ENCODE measurements at regions not wholly inside any gene's neighbourhood (a gene's known extent, or its start where the extent isn't known, plus 50 kb on each side); places are given as distances from the start of the nearest gene placed in this dataset.

DNA sequence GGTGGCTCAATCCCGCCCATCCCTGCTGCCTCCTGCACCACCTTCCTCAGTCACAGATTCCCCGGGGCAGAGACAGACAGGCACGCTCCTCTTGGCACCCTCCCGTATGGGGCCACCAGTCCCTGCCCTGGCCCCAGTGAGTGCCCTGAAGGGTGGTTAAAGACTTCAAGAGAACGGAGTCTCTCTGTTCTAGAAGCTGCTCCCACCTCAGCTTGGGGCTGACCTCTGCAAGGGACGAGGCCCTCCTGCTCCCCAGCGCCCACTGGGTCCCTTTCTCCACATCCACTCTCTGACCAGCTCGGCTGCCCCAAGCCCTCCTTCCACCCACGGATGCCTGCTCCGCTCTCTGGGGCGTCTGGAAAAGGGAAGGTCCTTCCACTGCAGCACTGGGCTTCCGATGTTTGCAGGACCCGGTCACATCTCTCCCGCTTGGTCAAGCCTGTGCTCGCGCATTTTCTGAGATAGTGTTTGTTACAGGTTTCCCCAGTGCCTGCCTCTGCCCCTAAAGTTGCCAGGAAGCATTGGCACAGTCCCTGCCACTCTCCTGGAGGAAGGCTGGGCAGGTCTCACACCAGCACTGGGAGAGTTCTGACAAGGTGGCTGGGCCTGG, 1487.9 kb downstream of the TBC1D22A start:
- Histone ChIP-seq H3K4me3 (ENCODE audit: low read length in 2 of 2) (no peak overlapping the region), H3K27ac (ENCODE audit: low read length) (no peak overlapping the region), H3K36me3 (ENCODE audit: control insufficient read depth in 2 of 2, insufficient read depth in 2 of 2, low read length in 2 of 2) (no peaks in the 10 kb centered on the region), H3K27me3 (ENCODE audit: control insufficient read depth in 1 of 2, insufficient read depth in 2 of 2, low read length in 2 of 2) (peaks cover 4 to 6% of the 10 kb centered on the region in 2 donors), H3K4me1 (ENCODE audit: control insufficient read depth, insufficient read depth, low read length) (no peaks in the 10 kb centered on the region), H3K9ac (ENCODE audit: low read length in 2 of 2) (no peak overlapping the region), H3K9me3 (ENCODE audit: control insufficient read depth in 2 of 2, low read length in 2 of 2) (no peaks in the 10 kb centered on the region)

DNA sequence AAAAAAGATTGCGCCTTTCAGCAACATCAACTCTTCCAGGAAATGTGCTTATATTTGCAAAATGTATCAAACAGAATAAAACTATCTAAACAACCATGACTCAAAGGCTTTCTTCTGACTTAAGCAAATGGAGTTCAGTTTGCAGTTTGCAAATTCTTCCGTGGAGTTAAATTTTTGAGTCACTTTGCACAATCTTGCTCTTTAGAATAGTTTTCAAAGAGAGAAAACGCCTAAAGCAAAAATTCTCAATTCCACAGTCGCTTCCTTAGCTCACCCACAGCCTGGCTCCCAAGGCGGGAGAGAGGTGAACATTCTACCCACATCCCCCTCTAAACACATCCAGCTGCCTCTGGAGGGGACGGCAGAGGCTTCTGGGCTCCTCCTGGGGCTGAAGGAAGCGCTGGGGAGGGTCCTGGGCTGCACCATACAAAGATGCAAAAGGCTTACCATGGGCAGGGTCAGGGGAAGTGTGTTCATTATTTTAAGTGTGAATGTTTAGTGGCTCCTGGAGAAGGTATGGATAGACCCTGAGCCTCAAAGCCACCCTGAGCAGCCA, 1487.3 kb downstream of the TBC1D22A start:
- Histone ChIP-seq H3K4me1 (ENCODE audit: control insufficient read depth, insufficient read depth, low read length) (no peaks in the 10 kb centered on the region), H3K27me3 (ENCODE audit: control insufficient read depth in 1 of 2, insufficient read depth in 2 of 2, low read length in 2 of 2) (peaks cover 6% of the 10 kb centered on the region in 2 donors), H3K27ac (ENCODE audit: low read length) (no peak overlapping the region), H3K9ac (ENCODE audit: low read length in 2 of 2) (no peak overlapping the region), H3K9me3 (ENCODE audit: control insufficient read depth in 2 of 2, low read length in 2 of 2) (no peaks in the 10 kb centered on the region), H3K4me3 (ENCODE audit: low read length in 2 of 2) (no peak overlapping the region), H3K36me3 (ENCODE audit: control insufficient read depth in 2 of 2, insufficient read depth in 2 of 2, low read length in 2 of 2) (no peaks in the 10 kb centered on the region)

DNA sequence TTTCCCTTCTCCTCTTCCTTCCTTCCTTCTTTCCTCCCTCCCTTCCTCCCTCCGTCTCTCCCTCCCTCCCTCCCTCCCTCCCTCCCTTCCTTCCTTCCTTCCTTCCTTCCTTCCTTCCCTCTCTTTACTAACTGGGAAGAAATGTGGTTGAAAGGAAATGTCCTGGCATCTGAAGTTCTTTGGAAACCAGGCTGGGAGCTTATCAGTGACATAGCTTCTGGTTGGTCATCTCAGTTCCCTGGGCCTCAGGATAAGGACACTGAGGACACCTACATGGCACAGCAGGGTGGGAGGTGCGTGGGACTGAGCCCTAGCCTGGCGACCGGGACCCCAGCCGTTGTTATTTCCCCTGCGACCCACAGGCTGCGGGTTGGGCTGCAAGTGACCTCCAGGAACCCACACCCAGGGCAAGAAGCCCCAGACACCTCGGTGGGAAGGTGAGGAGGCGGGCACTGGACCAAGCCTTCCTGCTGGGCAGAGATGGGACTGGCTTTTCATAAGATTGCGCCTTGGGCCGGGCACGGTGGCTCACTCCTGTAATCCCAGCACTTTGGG, 1486.5 kb downstream of the TBC1D22A start:
- Histone ChIP-seq H3K4me1 (ENCODE audit: control insufficient read depth, insufficient read depth, low read length) (no peaks in the 10 kb centered on the region), H3K27ac (ENCODE audit: low read length) (no peak overlapping the region), H3K9me3 (ENCODE audit: control insufficient read depth in 2 of 2, low read length in 2 of 2) (no peaks in the 10 kb centered on the region), H3K4me3 (ENCODE audit: low read length in 2 of 2) (no peak overlapping the region), H3K27me3 (ENCODE audit: control insufficient read depth in 1 of 2, insufficient read depth in 2 of 2, low read length in 2 of 2) (peaks cover 4 to 6% of the 10 kb centered on the region in 2 donors), H3K36me3 (ENCODE audit: control insufficient read depth in 2 of 2, insufficient read depth in 2 of 2, low read length in 2 of 2) (no peaks in the 10 kb centered on the region), H3K9ac (ENCODE audit: low read length in 2 of 2) (no peak overlapping the region)

DNA sequence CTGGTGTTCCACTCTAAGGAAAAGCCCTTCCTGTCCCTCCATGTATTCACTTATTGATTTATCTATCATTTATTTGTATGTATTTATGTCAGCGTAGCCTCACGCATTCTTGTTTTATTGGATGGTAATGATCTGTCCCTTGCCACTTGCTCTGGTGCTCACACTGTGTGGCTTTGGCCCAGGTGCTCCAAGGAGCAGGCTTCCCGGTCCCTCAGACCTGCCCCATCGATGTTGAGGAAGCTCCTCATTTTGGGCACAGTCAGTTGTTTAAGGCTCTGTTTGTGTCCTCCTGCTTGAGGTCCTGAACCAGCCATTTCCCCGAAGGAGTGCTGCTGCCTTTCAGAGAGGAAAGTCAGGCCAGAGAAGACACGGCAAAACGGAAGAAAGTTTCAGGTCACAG, 1485.4 kb downstream of the TBC1D22A start:
- Histone ChIP-seq H3K27me3 (ENCODE audit: control insufficient read depth in 1 of 2, insufficient read depth in 2 of 2, low read length in 2 of 2) (peaks cover 2 to 3% of the 10 kb centered on the region in 2 donors), H3K9me3 (ENCODE audit: control insufficient read depth in 2 of 2, low read length in 2 of 2) (peaks cover 0 to 3% of the 10 kb centered on the region in 2 donors), H3K27ac (ENCODE audit: low read length) (no peak overlapping the region), H3K36me3 (ENCODE audit: control insufficient read depth in 2 of 2, insufficient read depth in 2 of 2, low read length in 2 of 2) (no peaks in the 10 kb centered on the region), H3K4me3 (ENCODE audit: low read length in 2 of 2) (no peak overlapping the region), H3K9ac (ENCODE audit: low read length in 2 of 2) (no peak overlapping the region), H3K4me1 (ENCODE audit: control insufficient read depth, insufficient read depth, low read length) (no peaks in the 10 kb centered on the region)

DNA sequence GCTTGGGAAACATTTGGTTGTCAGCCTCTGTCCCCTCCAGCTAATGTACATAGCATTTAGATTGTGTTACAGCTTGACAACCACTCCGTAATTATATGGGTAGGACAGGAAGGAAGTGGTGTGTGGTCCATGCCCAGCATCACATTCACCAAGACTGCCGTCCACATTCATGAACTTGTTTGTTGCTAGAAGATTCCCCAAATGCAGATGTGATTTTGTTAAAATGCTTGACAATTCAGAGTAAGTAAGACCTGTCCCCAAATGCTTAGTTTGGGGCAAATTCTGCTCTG, 1482.7 kb downstream of the TBC1D22A start:
- peaks cover 3 to 4% of the 10 kb centered on the region in 2 donors for H3K27me3 ChIP-seq (ENCODE audit: control insufficient read depth in 1 of 2, insufficient read depth in 2 of 2, low read length in 2 of 2)
- no peaks in the 10 kb centered on the region for H3K4me1 ChIP-seq (ENCODE audit: control insufficient read depth, insufficient read depth, low read length)
- peaks cover 0 to 3% of the 10 kb centered on the region in 2 donors for H3K9me3 ChIP-seq (ENCODE audit: control insufficient read depth in 2 of 2, low read length in 2 of 2)
- no peaks in the 10 kb centered on the region for H3K36me3 ChIP-seq (ENCODE audit: control insufficient read depth in 2 of 2, insufficient read depth in 2 of 2, low read length in 2 of 2)
- H3K27ac ChIP-seq (ENCODE audit: low read length), result no peak overlapping the region
- no peak overlapping the region for H3K9ac ChIP-seq (ENCODE audit: low read length in 2 of 2)
- no peak overlapping the region for H3K4me3 ChIP-seq (ENCODE audit: low read length in 2 of 2)

DNA sequence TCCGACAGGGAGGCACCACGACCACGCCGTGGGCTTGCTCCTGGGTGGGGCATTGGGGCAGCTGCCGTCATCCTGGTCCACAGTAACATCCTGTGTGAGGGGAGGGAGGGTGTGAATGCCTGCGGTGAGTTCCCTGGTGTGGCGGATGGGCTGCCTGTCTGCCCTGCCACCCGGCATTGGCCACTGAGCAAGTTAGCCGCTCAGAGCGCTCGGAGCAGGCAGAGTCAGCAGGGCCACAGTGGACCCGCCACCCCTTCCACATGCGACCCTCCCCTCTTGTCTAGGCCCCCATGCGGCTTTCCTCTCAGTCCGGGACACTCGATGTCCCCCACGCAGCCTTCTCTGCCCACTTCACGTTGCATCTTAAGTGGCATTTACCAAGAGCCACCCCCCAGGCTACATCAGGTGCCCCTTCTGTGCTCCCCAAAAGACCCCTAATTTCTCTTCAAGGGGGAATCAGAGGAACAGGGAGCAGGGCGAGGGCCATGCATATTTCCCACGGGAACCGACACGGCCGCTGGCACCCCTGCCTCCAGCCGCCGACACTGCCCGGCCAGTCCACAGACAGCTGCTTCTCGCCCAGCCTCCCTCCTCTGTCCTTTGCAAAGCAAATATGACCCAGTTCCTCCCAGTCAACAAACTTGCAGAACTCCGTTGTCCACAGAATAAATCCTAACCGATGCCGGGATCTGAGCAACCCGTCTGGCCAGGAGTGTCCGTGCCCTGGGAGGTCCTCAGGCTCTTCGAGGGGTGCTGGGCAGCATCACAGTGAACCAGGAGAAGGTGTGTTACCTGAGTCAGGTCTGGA, 1482.1 kb downstream of the TBC1D22A start:
- Histone ChIP-seq H3K9me3 (ENCODE audit: control insufficient read depth in 2 of 2, low read length in 2 of 2) (peaks cover 0 to 3% of the 10 kb centered on the region in 2 donors), H3K27me3 (ENCODE audit: control insufficient read depth in 1 of 2, insufficient read depth in 2 of 2, low read length in 2 of 2) (peaks cover 3 to 4% of the 10 kb centered on the region in 2 donors), H3K27ac (ENCODE audit: low read length) (no peak overlapping the region), H3K36me3 (ENCODE audit: control insufficient read depth in 2 of 2, insufficient read depth in 2 of 2, low read length in 2 of 2) (no peaks in the 10 kb centered on the region), H3K4me1 (ENCODE audit: control insufficient read depth, insufficient read depth, low read length) (no peaks in the 10 kb centered on the region), H3K4me3 (ENCODE audit: low read length in 2 of 2) (no peak overlapping the region), H3K9ac (ENCODE audit: low read length in 2 of 2) (no peak overlapping the region)

DNA sequence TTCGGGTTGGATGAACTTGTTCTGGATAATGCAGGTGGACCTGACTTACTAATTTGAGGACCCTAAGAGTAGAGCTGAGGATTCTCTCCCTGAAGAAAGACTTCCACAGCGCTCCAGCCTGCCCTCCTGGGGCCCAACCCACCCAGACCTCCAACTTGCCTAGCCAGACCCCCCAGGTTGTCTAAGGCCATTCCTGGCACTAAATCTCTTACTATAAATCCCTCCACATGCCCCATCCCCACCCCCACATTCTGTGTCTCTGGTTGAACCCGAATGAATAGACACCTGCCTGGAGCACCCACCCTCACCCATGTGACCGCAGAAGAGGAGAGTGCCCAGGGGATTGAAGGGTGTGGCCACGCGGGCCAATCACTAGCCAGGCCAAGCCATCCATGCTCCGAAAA, 1480.0 kb downstream of the TBC1D22A start:
- peaks cover 0 to 3% of the 10 kb centered on the region in 2 donors for H3K9me3 ChIP-seq (ENCODE audit: control insufficient read depth in 2 of 2, low read length in 2 of 2)
- no peaks in the 10 kb centered on the region for H3K4me1 ChIP-seq (ENCODE audit: control insufficient read depth, insufficient read depth, low read length)
- H3K36me3 ChIP-seq (ENCODE audit: control insufficient read depth in 2 of 2, insufficient read depth in 2 of 2, low read length in 2 of 2), result no peaks in the 10 kb centered on the region
- H3K27ac ChIP-seq (ENCODE audit: low read length), result no peak overlapping the region
- H3K4me3 ChIP-seq (ENCODE audit: low read length in 2 of 2), result no peak overlapping the region
- H3K9ac ChIP-seq (ENCODE audit: low read length in 2 of 2), result no peak overlapping the region
- peaks cover 3 to 4% of the 10 kb centered on the region in 2 donors for H3K27me3 ChIP-seq (ENCODE audit: control insufficient read depth in 1 of 2, insufficient read depth in 2 of 2, low read length in 2 of 2)

DNA sequence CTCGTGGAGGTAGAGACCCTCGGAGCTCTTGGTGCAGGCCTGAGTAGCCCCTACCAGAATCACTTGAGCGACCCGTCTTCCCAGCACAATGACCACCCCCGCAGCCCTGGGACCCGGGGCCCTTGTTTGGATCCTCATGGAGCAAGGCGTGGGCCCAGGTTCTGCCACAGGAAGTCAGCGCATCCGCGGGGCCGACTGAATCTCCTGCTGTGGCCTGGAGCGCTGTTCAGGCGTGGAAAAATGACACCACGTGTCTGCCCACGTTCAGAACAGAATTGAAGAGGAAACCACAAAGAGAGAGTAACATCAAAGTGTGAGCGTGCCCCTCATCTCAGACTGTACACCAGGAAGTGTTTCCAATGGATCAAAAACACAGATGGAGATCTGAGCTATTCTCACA, 1479.2 kb downstream of the TBC1D22A start:
- H3K9me3 ChIP-seq (ENCODE audit: control insufficient read depth in 2 of 2, low read length in 2 of 2), result peaks cover 0 to 3% of the 10 kb centered on the region in 2 donors
- no peak overlapping the region for H3K4me3 ChIP-seq (ENCODE audit: low read length in 2 of 2)
- H3K9ac ChIP-seq (ENCODE audit: low read length in 2 of 2), result no peak overlapping the region
- no peaks in the 10 kb centered on the region for H3K4me1 ChIP-seq (ENCODE audit: control insufficient read depth, insufficient read depth, low read length)
- H3K36me3 ChIP-seq (ENCODE audit: control insufficient read depth in 2 of 2, insufficient read depth in 2 of 2, low read length in 2 of 2), result no peaks in the 10 kb centered on the region
- no peak overlapping the region for H3K27ac ChIP-seq (ENCODE audit: low read length)
- H3K27me3 ChIP-seq (ENCODE audit: control insufficient read depth in 1 of 2, insufficient read depth in 2 of 2, low read length in 2 of 2), result peaks cover 3 to 6% of the 10 kb centered on the region in 2 donors

DNA sequence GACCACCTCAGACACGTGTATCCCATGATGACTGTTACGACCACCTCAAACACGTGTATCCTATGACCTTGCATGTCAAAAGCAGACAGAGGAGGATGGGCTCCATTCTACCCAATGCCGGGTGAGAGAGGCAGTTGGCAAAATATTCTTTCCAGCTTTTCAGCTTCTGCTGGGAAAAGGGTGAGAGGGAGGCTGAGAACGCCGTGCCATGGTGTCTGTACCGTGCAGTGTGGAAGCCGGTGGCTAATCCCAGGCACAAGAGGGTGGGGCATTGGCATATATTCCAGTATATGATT, 1478.4 kb downstream of the TBC1D22A start:
- Histone ChIP-seq H3K9me3 (ENCODE audit: control insufficient read depth in 2 of 2, low read length in 2 of 2) (peaks cover 0 to 3% of the 10 kb centered on the region in 2 donors), H3K4me1 (ENCODE audit: control insufficient read depth, insufficient read depth, low read length) (no peaks in the 10 kb centered on the region), H3K9ac (ENCODE audit: low read length in 2 of 2) (no peak overlapping the region), H3K36me3 (ENCODE audit: control insufficient read depth in 2 of 2, insufficient read depth in 2 of 2, low read length in 2 of 2) (no peaks in the 10 kb centered on the region), H3K27ac (ENCODE audit: low read length) (no peak overlapping the region), H3K4me3 (ENCODE audit: low read length in 2 of 2) (no peak overlapping the region), H3K27me3 (ENCODE audit: control insufficient read depth in 1 of 2, insufficient read depth in 2 of 2, low read length in 2 of 2) (peaks cover 3 to 4% of the 10 kb centered on the region in 2 donors)

DNA sequence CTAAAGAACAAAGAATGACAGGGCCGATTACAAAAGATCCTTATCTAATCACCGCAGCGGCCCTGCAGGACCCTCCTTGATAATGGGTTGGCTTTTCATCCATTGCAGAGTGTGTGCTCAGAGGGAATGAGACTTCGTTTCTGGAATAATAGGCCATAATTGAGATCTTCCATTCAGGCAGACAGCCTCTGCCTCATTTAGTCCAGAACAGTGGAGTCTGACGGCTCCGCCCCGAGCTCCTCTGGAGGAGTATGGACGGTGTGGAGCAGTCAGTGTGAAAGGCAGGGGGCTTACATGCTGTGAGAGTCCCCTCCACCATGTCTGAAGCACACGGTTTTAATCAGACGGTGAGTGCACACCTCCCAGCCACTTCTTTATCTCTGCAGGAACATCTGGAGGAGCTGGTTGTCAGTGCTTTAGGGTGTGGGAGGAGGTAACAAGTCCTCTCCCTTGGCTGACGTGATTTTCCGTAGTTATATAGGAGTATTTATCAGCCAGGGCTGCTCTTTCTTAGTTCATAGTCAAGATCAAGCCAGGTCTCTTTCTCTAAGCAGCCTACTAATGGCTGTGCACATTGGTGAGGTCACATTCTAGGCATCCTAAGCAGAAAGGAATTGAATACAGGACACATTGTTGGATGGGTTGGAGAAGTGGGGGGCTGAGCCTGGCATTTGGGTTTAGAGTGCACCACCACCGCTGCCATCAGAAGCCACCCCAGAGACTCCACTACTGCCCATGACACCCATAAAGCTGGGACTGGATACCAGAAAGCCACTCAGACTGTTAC, 1477.9 kb downstream of the TBC1D22A start:
- H3K27ac ChIP-seq (ENCODE audit: low read length), result no peak overlapping the region
- no peak overlapping the region for H3K4me3 ChIP-seq (ENCODE audit: low read length in 2 of 2)
- H3K36me3 ChIP-seq (ENCODE audit: control insufficient read depth in 2 of 2, insufficient read depth in 2 of 2, low read length in 2 of 2), result no peaks in the 10 kb centered on the region
- no peak overlapping the region for H3K9ac ChIP-seq (ENCODE audit: low read length in 2 of 2)
- H3K4me1 ChIP-seq (ENCODE audit: control insufficient read depth, insufficient read depth, low read length), result no peaks in the 10 kb centered on the region
- peaks cover 0 to 3% of the 10 kb centered on the region in 2 donors for H3K9me3 ChIP-seq (ENCODE audit: control insufficient read depth in 2 of 2, low read length in 2 of 2)
- H3K27me3 ChIP-seq (ENCODE audit: control insufficient read depth in 1 of 2, insufficient read depth in 2 of 2, low read length in 2 of 2), result peaks cover 3 to 4% of the 10 kb centered on the region in 2 donors

Measured in stomach smooth muscle (tissue), 2 donors.